ENCODE measurements at regions not wholly inside any gene's neighbourhood (a gene's known extent, or its start where the extent isn't known, plus 50 kb on each side); places are given as distances from the start of the nearest gene placed in this dataset.
A peak's percentile ranks its signal among the peaks of the same experiment; 100 is the strongest.

DNA sequence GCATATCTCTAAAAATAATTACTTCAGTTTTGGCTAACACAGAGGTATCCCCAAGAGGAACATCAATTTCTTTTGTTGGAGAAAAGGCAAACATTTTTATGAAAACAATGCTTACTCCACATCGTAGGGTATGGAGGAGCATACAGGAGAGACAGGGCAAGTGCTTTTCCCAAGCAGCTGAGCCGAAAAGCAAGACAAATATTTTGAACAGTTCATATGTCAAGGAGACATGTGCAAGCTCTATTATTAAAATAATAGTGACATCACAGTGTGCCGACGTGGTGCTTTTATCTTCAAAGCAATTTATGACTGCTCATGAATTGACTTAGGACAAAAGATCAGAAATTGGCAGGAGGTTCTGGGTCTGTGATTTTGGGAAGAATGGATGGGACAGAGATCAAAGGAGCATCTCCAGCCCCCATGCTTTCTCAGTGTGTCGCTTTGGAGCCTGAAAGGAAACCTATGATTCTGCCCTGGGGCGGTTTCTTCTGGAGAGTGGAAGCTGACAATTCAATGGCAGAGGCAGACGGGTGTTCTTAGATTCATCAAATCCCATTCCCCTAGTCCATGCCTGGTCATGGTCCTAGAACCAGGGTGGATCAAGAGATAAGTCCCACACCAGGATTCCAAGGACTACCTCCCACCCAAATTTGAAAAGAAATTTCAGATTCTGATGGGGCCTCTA lies 97.1 kb downstream of the JCAD start:
- DNase-seq, result peak in 1 of 2 experiments; percentile 10

DNA sequence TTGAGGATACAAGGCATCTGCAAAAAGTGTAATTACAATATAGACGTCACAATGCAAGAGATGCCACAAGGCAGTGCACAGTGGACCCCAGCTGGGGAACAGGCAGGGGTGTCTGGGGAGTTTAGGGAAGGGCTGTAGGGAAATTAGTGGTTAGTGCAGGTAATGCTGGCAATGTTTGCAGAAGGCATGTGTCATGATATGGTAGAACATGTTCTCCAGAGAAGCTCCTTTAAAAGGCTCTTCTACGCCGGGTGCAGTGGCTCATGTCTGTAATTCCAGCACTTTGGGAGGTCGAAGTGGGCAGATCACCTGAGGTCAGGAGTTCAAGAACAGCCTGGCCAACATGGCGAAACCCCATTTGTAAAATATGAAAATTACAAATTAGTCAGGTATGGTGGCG lies 98.0 kb downstream of the JCAD start:
- no peak for DNase-seq

DNA sequence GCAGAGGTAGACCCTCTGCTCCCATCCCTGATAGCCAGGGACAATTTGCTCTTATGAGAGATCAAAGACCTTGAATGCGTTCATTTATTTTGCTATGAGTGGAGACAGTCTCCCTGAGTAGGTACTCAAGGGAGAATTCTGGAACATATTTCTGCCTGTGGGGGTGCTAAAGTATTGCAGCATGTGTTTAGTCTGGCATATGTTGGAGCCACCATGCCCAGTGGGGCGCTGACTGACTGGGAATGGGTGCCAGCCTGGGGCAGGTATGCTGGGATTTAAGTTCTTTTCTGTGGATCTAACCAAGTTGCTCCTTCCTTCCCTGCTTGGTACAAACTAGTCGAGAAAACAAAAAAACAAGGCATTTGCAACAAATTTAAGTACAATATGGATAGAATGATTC lies 99.1 kb downstream of the JCAD start:
- DNase-seq, result no peak

GRCh38 chr10:29959586-29959985 lies 99.8 kb downstream of the JCAD start:
- DNase-seq, result no peak

GRCh38 chr10:29958440-29958839 lies 100.9 kb downstream of the JCAD start:
- no peak for DNase-seq

- DNase-seq, result no peak
These were observed 101.5 kb downstream of the JCAD start for GRCh38 chr10:29957907-29958331.

GRCh38 chr10:29957236-29957635 lies 102.2 kb downstream of the JCAD start:
- no peak for DNase-seq

GRCh38 chr10:29956335-29956924 lies 103.0 kb downstream of the JCAD start:
- no peak for DNase-seq

GRCh38 chr10:29955329-29955935 lies 104.0 kb downstream of the JCAD start:
- DNase-seq, result no peak

DNA sequence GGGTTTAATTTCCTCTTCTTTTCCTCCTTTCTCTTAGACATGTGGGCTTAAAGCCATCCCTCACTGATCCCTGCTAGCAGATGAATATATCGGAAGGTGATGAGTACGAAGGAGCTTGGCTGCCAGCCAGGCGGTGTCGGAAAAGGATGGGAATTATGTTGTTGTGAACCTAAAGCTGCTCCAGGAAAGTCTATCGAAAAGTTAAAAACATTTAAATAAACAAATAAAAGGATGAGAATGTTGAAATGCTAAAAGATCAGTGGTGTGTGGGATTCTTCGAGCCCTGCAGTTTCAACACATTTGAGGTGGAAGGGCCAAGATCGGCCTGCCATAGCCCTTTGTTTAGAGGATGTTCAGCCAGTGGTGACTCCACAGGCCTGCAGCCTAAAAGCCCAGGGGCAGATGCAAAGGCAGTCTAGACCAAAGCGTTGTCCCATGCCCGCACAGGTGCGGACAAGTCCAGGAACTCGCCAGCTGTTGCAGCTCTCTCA lies 107.9 kb downstream of the JCAD start:
- no peak for DNase-seq

DNA sequence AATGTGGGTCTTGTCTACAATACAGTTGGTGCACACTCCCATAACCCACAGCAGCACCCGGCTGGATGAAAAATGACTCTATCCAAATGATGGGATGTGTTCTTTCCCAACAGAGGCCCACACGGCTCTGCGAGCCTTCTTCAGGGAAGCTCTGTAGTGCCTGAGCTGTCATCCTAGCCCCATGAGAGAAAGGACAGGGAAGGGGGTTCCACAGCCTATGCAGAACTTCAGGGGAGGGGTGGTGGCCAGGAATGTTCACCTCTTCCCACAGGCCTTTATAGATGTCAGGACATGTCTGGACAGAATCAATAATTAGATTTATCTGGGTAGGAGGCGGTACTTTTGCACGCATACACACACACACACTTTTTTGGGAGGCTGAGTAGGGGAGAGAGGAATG lies 109.0 kb downstream of the JCAD start:
- DNase-seq, result no peak

- no peak for DNase-seq
These were observed 109.9 kb downstream of the JCAD start for GRCh38 chr10:29949411-29950011.

GRCh38 chr10:29948881-29949355 lies 110.5 kb downstream of the JCAD start:
- DNase-seq, result peak in 1 of 2 experiments; percentile 65

DNA sequence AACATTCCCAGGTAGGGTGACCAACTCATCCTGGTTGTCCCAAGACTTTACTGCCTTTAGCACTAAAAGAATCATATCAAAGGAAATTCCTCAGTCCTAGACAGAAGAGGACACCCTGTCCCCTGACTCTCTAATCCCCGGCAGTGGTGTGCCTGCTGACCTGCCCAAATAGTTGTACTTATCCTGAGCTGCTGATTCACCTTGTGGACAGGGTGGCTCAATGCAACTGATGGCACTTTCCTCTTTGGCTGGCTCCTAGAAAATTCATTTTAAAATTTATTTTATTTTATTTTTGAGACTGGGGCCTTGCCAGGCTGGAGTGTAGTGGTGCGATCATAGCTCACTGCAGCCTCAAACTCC lies 111.7 kb downstream of the JCAD start:
- no peak for DNase-seq

DNA sequence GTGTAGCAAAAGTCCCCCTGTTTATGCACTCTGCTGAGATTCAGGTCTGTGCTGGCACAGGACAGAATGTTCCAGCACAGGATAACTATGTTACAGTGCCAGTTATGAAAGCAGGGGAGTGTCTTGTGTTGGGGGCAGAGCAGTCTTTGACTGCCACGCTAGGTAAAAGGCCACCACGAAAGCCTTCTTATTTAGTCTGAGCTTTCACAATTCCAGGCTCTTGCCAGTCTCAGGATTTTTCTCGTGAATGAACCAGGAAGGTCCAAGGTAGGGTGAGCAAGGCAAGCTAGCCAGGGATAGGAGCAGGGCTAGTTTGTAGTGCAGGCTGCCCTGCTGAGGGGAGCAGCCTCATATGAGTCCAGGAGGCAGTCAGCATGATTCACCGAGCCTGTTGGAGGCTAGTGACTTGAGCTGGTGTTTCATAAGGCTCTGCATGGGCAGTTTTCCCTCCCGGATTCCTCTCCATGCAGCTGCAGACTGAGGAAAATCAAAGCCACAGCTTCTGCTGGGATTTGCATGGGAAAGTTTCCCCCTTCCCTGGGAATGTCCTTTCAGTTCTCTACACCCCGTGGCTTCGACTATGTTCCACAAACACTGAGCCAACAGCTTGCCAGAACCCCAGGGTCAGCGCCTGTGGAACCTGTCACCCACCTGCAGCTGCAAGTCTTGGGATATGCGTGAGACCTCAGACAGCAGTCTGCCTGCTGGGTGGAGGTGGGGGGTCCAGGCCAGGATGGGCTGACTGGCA lies 112.3 kb downstream of the JCAD start:
- no peak for DNase-seq

DNA sequence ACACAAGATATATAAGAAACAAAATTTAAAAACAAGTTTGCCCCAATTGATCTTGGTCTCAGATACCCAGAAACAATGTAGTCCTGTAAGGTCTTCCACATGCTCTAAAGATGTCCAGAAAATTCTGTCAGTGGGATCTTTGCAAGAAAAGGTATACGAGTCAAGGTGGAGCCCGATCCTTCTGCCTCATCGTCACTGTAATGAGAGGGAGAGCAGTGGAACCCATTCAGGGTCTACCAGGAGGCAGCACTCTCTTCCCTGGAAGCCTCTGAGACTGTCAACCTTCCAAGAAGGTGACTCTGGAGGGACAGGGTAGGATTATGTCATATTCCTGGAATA lies 112.8 kb downstream of the JCAD start:
- DNase-seq, result no peak

- no peak for DNase-seq
These were observed 117.9 kb downstream of the JCAD start for GRCh38 chr10:29941476-29941875.

DNA sequence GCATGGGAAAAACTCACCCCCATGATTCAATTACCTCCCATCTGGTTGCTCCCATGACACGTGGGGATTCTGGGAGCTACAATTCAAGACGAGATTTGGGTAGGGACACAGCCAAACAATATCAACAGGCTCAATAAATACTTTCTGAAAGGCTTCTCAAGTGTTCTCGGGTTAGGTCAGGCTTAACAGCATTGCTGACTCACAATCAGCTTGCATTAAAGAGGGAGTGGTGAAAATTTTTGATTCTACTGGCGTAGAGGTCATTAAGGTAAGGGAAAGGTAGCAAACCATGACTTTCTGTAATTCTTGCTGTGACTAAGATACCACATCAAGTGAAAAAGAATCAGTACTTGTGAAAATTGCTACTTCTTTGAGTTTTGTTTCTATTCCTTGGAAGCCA lies 126.4 kb downstream of the JCAD start:
- no peak for DNase-seq

GRCh38 chr10:29931833-29932232 lies 127.6 kb downstream of the JCAD start:
- DNase-seq, result no peak

- DNase-seq, result no peak
These were observed 130.4 kb downstream of the JCAD start for GRCh38 chr10:29929006-29929405.

DNA sequence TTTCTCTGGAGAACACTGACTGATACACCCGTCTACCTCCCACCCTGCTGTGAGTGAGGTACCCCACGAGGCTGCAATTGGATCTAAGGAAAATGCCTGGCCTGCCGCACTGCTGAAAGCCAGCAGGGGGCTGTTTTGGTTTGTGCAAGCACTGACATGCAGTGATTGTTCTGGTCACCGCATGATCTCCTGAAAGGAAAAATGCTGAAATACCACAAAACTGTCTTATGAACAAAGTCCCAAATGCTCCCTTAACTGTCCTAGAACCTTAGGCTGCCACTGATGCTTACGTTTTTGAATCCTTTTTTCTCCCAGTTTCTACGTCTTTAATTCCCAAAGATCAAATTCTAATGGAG lies 132.7 kb downstream of the JCAD start:
- DNase-seq, result no peak

DNA sequence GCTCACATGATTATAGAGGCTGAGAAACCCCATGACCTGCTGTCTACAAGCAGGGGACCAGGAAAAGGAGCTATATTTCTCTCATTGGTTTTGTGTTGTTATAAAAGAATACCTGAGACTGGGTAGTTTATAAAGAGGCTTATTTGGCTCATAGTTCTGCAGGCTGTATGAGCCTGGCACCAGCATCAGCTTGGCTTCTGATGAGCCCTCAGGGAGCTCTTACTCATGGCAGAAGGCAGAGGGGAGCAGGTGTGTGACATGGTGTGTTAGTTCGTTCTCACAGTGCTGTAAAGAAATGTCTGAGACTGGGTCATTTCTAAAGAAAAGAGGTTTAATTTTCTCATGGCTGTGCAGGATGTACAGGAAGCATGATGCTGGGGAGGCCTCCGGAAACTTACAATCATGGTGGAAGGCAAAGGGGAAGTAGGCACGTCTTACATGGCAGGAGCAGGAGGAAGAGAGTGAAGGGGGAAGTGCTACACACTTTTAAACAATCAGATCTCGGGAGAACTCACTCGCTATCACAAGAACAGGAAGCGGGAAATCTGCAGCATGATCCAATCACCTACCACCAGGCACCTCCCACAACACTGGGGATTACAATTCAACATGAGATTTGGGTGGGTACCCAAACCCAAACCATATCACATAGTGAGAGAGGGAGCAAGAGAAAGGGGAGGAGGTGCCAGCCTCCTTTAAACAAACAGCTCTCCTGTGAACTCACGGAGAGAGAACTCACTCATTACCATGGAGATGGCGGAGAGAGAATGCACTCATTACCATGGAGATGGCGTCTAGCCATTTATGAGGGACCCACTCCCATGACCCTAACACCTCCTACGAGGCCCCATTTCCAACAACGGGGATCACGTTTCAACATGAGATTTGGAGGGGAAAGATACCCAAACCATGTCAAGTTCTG lies 133.4 kb downstream of the JCAD start:
- DNase-seq, result peak in 1 of 2 experiments; percentile 11
